ENCODE measurements at regions not wholly inside any gene's neighbourhood (a gene's known extent, or its start where the extent isn't known, plus 50 kb on each side); places are given as distances from the start of the nearest gene placed in this dataset.

DNA sequence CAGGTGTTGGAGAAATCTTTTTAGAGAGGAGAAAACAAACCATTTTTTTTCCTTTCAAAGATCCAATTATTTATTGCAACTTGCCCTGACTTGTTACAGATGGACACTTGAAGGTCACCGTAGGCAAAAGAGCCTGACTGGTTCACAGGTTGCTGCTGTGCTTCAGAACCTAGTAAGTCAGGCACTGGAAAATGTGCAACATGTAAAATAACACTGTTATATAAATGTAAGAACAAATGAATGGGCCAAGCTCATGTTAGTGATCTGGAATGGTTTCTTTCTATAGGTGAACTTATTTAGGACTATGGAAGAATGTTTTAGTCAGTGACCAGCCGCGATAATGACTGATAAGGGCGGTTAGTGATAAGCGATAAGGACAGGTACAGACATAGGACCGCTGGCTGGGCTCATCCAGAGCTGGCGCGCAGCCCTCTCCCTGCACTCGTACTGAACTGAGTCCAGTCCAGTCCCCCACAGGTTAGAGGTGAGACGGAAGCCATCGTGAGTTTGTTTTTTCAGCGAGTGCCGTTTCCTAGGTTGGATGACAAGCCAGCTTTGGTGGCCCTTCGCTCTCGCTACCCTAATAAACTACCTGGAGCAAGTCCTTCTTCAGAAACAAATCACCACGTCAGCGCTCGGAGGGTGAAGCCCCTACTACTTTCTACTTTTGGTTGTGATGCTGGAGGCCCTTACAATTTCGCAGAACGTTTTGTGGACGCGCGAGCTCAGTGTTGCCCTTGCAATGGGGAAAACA is 94.4 kb upstream of the PRDM1 start (continued):
- TF ChIP-seq ZNF619 (CRISPR knock-in tag; IDR thresholded peaks at IDR 0.05) (0 out of 2 replicates have a peak, but pooled peaks have one; percentile 1), AKAP8 (CRISPR knock-in tag; IDR thresholded peaks at IDR 0.05) (no peak), ZNF382 (CRISPR knock-in tag; IDR thresholded peaks at IDR 0.05; ENCODE audit: borderline replicate concordance) (no peak), CHD4 (IDR thresholded peaks at IDR 0.05; ENCODE audit: borderline replicate concordance, low read length) (no peak), NFYC (CRISPR knock-in tag; IDR thresholded peaks at IDR 0.05) (no peak), ZNF607 (CRISPR knock-in tag; IDR thresholded peaks at IDR 0.05; ENCODE audit: borderline replicate concordance) (no peak), ZNF552 (CRISPR knock-in tag; IDR thresholded peaks at IDR 0.05; ENCODE audit: borderline replicate concordance) (0 out of 2 replicates have a peak, but pooled peaks have one; percentile 12)
- TF ChIP-seq, protein P1, sequence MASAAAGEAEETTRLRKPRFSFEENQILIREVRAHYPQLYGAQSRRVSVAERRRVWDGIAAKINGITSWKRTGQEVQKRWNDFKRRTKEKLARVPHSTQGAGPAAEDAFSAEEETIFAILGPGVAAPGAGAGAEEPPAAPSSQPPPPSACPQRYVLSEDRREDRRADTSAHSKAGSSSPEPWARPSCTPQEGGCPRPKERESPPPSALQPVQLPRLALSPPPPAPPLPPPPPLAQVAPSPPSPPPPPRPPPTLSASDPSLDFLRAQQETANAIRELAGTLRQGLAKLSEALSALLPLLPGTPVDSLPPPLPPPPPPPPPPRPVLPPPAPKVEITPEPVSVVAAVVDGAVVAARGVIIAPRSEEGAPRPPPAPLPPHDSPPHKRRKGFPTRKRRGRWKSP (CRISPR knock-in tag; IDR thresholded peaks at IDR 0.05) = no peak
- TF ChIP-seq, protein P2, sequence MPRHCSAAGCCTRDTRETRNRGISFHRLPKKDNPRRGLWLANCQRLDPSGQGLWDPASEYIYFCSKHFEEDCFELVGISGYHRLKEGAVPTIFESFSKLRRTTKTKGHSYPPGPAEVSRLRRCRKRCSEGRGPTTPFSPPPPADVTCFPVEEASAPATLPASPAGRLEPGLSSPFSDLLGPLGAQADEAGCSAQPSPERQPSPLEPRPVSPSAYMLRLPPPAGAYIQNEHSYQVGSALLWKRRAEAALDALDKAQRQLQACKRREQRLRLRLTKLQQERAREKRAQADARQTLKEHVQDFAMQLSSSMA (CRISPR knock-in tag; IDR thresholded peaks at IDR 0.05) = no peak
- TF ChIP-seq, protein P3, sequence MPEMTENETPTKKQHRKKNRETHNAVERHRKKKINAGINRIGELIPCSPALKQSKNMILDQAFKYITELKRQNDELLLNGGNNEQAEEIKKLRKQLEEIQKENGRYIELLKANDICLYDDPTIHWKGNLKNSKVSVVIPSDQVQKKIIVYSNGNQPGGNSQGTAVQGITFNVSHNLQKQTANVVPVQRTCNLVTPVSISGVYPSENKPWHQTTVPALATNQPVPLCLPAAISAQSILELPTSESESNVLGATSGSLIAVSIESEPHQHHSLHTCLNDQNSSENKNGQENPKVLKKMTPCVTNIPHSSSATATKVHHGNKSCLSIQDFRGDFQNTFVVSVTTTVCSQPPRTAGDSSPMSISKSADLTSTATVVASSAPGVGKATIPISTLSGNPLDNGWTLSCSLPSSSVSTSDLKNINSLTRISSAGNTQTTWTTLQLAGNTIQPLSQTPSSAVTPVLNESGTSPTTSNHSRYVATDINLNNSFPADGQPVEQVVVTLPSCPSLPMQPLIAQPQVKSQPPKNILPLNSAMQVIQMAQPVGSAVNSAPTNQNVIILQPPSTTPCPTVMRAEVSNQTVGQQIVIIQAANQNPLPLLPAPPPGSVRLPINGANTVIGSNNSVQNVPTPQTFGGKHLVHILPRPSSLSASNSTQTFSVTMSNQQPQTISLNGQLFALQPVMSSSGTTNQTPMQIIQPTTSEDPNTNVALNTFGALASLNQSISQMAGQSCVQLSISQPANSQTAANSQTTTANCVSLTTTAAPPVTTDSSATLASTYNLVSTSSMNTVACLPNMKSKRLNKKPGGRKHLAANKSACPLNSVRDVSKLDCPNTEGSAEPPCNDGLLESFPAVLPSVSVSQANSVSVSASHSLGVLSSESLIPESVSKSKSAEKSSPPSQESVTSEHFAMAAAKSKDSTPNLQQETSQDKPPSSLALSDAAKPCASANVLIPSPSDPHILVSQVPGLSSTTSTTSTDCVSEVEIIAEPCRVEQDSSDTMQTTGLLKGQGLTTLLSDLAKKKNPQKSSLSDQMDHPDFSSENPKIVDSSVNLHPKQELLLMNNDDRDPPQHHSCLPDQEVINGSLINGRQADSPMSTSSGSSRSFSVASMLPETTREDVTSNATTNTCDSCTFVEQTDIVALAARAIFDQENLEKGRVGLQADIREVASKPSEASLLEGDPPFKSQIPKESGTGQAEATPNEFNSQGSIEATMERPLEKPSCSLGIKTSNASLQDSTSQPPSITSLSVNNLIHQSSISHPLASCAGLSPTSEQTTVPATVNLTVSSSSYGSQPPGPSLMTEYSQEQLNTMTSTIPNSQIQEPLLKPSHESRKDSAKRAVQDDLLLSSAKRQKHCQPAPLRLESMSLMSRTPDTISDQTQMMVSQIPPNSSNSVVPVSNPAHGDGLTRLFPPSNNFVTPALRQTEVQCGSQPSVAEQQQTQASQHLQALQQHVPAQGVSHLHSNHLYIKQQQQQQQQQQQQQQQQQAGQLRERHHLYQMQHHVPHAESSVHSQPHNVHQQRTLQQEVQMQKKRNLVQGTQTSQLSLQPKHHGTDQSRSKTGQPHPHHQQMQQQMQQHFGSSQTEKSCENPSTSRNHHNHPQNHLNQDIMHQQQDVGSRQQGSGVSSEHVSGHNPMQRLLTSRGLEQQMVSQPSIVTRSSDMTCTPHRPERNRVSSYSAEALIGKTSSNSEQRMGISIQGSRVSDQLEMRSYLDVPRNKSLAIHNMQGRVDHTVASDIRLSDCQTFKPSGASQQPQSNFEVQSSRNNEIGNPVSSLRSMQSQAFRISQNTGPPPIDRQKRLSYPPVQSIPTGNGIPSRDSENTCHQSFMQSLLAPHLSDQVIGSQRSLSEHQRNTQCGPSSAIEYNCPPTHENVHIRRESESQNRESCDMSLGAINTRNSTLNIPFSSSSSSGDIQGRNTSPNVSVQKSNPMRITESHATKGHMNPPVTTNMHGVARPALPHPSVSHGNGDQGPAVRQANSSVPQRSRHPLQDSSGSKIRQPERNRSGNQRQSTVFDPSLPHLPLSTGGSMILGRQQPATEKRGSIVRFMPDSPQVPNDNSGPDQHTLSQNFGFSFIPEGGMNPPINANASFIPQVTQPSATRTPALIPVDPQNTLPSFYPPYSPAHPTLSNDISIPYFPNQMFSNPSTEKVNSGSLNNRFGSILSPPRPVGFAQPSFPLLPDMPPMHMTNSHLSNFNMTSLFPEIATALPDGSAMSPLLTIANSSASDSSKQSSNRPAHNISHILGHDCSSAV (CRISPR knock-in tag; IDR thresholded peaks at IDR 0.05; ENCODE audit: borderline replicate concordance) = no peak
- TF ChIP-seq, protein P4, sequence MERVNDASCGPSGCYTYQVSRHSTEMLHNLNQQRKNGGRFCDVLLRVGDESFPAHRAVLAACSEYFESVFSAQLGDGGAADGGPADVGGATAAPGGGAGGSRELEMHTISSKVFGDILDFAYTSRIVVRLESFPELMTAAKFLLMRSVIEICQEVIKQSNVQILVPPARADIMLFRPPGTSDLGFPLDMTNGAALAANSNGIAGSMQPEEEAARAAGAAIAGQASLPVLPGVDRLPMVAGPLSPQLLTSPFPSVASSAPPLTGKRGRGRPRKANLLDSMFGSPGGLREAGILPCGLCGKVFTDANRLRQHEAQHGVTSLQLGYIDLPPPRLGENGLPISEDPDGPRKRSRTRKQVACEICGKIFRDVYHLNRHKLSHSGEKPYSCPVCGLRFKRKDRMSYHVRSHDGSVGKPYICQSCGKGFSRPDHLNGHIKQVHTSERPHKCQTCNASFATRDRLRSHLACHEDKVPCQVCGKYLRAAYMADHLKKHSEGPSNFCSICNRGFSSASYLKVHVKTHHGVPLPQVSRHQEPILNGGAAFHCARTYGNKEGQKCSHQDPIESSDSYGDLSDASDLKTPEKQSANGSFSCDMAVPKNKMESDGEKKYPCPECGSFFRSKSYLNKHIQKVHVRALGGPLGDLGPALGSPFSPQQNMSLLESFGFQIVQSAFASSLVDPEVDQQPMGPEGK (CRISPR knock-in tag; IDR thresholded peaks at IDR 0.05) = no peak
